ENCODE measurements at regions not wholly inside any gene's neighbourhood (a gene's known extent, or its start where the extent isn't known, plus 50 kb on each side); places are given as distances from the start of the nearest gene placed in this dataset.

GRCh38 chr3:175893566-175893965, 1034.4 kb downstream of the NAALADL2 start:
- no peaks in the 10 kb centered on the region for H3K4me1 Mint-ChIP-seq (ENCODE audit: low read depth, unreplicated experiment)
- no peaks in the 10 kb centered on the region for H3K27me3 Mint-ChIP-seq (ENCODE audit: unreplicated experiment)

DNA sequence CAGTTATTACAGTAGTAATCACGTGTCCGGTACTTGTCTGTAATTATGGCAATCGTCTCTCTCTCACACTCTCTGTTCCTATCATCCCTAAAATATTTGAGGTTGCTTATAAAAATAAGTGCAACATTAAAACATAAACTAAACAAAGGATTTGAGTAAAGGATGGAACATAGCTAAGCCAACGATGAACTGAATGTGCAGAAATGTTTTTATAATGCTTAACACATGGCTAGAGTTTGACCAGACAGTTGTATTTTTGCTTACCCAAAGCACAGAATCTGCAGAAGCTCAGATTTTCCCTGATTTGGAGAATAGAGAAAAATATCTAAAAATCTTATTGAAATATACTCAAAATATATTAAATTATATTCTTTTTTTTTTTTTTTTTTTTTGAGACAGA, 1030.9 kb downstream of the NAALADL2 start:
- Mint-ChIP-seq H3K27me3 (ENCODE audit: unreplicated experiment) (no peaks in the 10 kb centered on the region), H3K9me3 (ENCODE audit: unreplicated experiment) (no peaks in the 10 kb centered on the region), H3K4me1 (ENCODE audit: low read depth, unreplicated experiment) (peaks cover 7% of the 10 kb centered on the region), H3K4me3 (ENCODE audit: unreplicated experiment) (no peak overlapping the region), H3K27ac (ENCODE audit: unreplicated experiment) (no peak overlapping the region), H3K36me3 (ENCODE audit: unreplicated experiment) (no peaks in the 10 kb centered on the region)
- no peak for DNase-seq
- TF ChIP-seq CTCF (IDR thresholded peaks at IDR 0.05; ENCODE audit: partially characterized antibody, unreplicated experiment) = no peak

More at GRCh38 chr3:175893566-175893965, 1034.4 kb downstream of the NAALADL2 start:
- Mint-ChIP-seq H3K36me3 (ENCODE audit: unreplicated experiment) (no peaks in the 10 kb centered on the region), H3K9me3 (ENCODE audit: unreplicated experiment) (no peaks in the 10 kb centered on the region), H3K27ac (ENCODE audit: unreplicated experiment) (no peak overlapping the region), H3K4me3 (ENCODE audit: unreplicated experiment) (no peak overlapping the region)
- no peak for TF ChIP-seq CTCF (IDR thresholded peaks at IDR 0.05; ENCODE audit: partially characterized antibody, unreplicated experiment)
- DNase-seq = no peak

DNA sequence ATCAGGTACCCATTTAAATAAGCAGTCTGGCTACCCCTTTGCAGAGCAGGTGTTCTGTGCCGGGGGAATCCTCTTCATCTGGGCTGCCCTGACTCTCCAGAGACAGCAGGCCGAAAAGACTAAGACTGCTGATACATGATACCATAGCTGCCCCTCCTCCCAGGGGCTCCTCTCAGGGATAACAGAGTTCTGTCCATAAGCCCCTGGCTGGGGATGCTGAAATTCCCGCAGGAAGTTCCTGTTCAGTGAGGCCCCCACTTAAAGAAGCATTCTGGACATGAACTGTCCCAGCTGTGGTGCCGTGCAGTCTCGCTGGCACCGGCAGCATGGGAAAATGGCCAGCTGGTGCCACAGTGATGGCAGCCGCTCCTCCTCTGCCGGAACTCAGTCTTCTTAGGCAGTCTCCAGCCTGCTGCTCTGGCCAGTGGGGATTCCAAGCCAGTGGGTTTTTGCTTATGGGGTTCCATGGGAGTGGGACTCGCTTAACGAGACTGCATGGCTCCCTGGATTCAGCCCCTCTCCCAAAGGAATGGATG, 1026.2 kb downstream of the NAALADL2 start:
- H3K9me3 Mint-ChIP-seq (ENCODE audit: unreplicated experiment) = peaks cover 4% of the 10 kb centered on the region
- peaks cover 3% of the 10 kb centered on the region for H3K27me3 Mint-ChIP-seq (ENCODE audit: unreplicated experiment)
- peak overlapping the region; percentile 76 for H3K27ac Mint-ChIP-seq (ENCODE audit: unreplicated experiment)
- peaks cover 20% of the 10 kb centered on the region for H3K36me3 Mint-ChIP-seq (ENCODE audit: unreplicated experiment)
- peak overlapping the region; percentile 11 for H3K4me3 Mint-ChIP-seq (ENCODE audit: unreplicated experiment)
- peak; percentile 54 for DNase-seq
- no peak for TF ChIP-seq CTCF (IDR thresholded peaks at IDR 0.05; ENCODE audit: partially characterized antibody, unreplicated experiment)
- peaks cover 10% of the 10 kb centered on the region for H3K4me1 Mint-ChIP-seq (ENCODE audit: low read depth, unreplicated experiment)

DNA sequence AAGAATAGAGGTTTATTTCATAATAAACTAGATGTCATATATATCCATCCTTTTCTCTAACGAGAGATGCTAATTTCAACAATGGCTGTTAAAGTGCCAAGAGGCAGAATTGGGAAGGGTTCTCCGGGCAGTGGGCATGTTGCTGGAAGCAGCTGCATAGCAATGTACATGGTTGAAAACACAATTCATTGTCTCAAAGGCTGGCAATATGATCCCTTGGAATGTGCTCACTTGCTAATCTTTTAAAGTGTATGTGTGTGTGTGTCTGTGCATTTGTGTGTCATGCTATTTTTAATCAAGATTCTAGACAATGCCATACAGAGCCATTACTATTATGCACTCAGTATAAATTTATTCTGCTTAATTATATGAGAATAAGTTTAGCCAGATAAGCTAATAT, 1020.3 kb downstream of the NAALADL2 start:
- Mint-ChIP-seq H3K27ac (ENCODE audit: unreplicated experiment) (no peak overlapping the region), H3K27me3 (ENCODE audit: unreplicated experiment) (no peaks in the 10 kb centered on the region), H3K4me1 (ENCODE audit: low read depth, unreplicated experiment) (no peaks in the 10 kb centered on the region), H3K4me3 (ENCODE audit: unreplicated experiment) (no peak overlapping the region), H3K36me3 (ENCODE audit: unreplicated experiment) (peaks cover 15% of the 10 kb centered on the region), H3K9me3 (ENCODE audit: unreplicated experiment) (peaks cover 4% of the 10 kb centered on the region)
- no peak for TF ChIP-seq CTCF (IDR thresholded peaks at IDR 0.05; ENCODE audit: partially characterized antibody, unreplicated experiment)
- DNase-seq = no peak

DNA sequence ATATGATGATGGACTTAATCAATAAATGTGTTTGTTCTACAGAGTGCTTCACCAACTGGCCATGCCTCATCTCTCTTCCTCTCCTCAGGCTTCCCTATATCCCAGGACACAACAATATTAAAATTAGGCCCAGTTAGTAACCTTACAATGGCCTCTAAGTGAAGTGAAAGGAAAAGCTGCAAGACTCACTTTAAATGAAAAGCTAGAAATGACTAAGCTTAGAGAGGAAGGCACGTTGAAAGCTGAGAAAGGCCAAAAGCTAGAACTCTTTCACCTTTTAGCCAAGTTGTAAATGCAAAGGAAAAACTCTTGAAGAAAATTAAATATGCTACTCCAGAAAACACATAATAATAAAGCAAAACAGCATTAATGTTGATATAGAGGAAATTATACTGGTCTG, 1010.3 kb downstream of the NAALADL2 start:
- peaks cover 4% of the 10 kb centered on the region for H3K36me3 Mint-ChIP-seq (ENCODE audit: unreplicated experiment)
- no peak for TF ChIP-seq CTCF (IDR thresholded peaks at IDR 0.05; ENCODE audit: partially characterized antibody, unreplicated experiment)
- peaks cover 2% of the 10 kb centered on the region for H3K9me3 Mint-ChIP-seq (ENCODE audit: unreplicated experiment)
- DNase-seq = no peak
- no peaks in the 10 kb centered on the region for H3K27me3 Mint-ChIP-seq (ENCODE audit: unreplicated experiment)
- no peak overlapping the region for H3K4me3 Mint-ChIP-seq (ENCODE audit: unreplicated experiment)
- H3K27ac Mint-ChIP-seq (ENCODE audit: unreplicated experiment) = no peak overlapping the region
- no peaks in the 10 kb centered on the region for H3K4me1 Mint-ChIP-seq (ENCODE audit: low read depth, unreplicated experiment)

Measured in glutamatergic neuron (in vitro differentiated cells).